GM20000 (cell line): ENCODE measurements at regions not wholly inside any gene's neighbourhood (a gene's known extent, or its start where the extent isn't known, plus 50 kb on each side); places are given as distances from the start of the nearest gene placed in this dataset.
"Not testable (repeated sequence)": the region's sequence is repeated elsewhere in the genome, so short reads cannot be mapped to it uniquely, and the experiment has no call there.

Experiments
- DNase-seq: peaks from one replicate; pipeline ENCODE4 v3.0.0; 2012; ENCODE audit warnings: low spot score
- CTCF ChIP-seq: IDR thresholded peaks from 2 replicates; pipeline ENCODE4 v1.5.1; 2012; ENCODE audit warnings: mild to moderate bottlenecking, control low read depth; ENCODE audit errors: extremely low read depth, missing control alignments

GRCh38 chr9:39566782-39567181 is 211.3 kb downstream of the SPATA31A1 start:
- not testable (repeated sequence) for DNase-seq

GRCh38 chr9:39567396-39567795 is 211.9 kb downstream of the SPATA31A1 start:
- not testable (repeated sequence) for DNase-seq

- not testable (repeated sequence) for DNase-seq
Measured at GRCh38 chr9:39568900-39569299, 213.4 kb downstream of the SPATA31A1 start.

- DNase-seq: not testable (repeated sequence)
Measured at GRCh38 chr9:39573024-39574022, 217.9 kb downstream of the SPATA31A1 start.

- DNase-seq: not testable (repeated sequence)
Measured at GRCh38 chr9:39579000-39579399, 223.5 kb downstream of the SPATA31A1 start.

- DNase-seq: not testable (repeated sequence)
Measured at GRCh38 chr9:39581296-39581695, 225.8 kb downstream of the SPATA31A1 start.

- not testable (repeated sequence) for DNase-seq
Measured at GRCh38 chr9:39582677-39583412, 227.4 kb downstream of the SPATA31A1 start.

GRCh38 chr9:39583413-39583747 is 227.9 kb downstream of the SPATA31A1 start:
- DNase-seq: not testable (repeated sequence)

- not testable (repeated sequence) for DNase-seq
Measured at GRCh38 chr9:39585233-39585632, 229.8 kb downstream of the SPATA31A1 start.

GRCh38 chr9:39587844-39588499 is 232.5 kb downstream of the SPATA31A1 start:
- TF ChIP-seq CTCF: no peak
- peak; percentile 1 for DNase-seq

GRCh38 chr9:39588500-39589137 is 233.2 kb downstream of the SPATA31A1 start:
- peak; percentile 2 for DNase-seq

GRCh38 chr9:39604089-39604488 is 248.6 kb downstream of the SPATA31A1 start:
- DNase-seq: not testable (repeated sequence)

More at GRCh38 chr9:39588500-39589137, 233.2 kb downstream of the SPATA31A1 start:
- TF ChIP-seq CTCF: no peak

GRCh38 chr9:39611449-39612231 is 256.2 kb downstream of the SPATA31A1 start:
- not testable (repeated sequence) for DNase-seq

GRCh38 chr9:39616480-39616879 is 261.0 kb downstream of the SPATA31A1 start:
- not testable (repeated sequence) for DNase-seq

- not testable (repeated sequence) for DNase-seq
Measured at GRCh38 chr9:39624048-39624447, 268.6 kb downstream of the SPATA31A1 start.

GRCh38 chr9:39632071-39632470 is 276.6 kb downstream of the SPATA31A1 start:
- DNase-seq: not testable (repeated sequence)

- DNase-seq: not testable (repeated sequence)
Measured at GRCh38 chr9:39649029-39649428, 293.6 kb downstream of the SPATA31A1 start.
